GM12873 (cell line): ENCODE measurements at regions not wholly inside any gene's neighbourhood (a gene's known extent, or its start where the extent isn't known, plus 50 kb on each side); places are given as distances from the start of the nearest gene placed in this dataset.

Experiments
- CTCF ChIP-seq: IDR thresholded peaks from 2 replicates; pipeline ENCODE4 v1.5.1; 2012; ENCODE audit warnings: low read depth, mild to moderate bottlenecking, moderate library complexity, low read length, control low read depth; ENCODE audit not compliant: insufficient read depth; ENCODE audit errors: missing control alignments

GRCh38 chr2:52347292-52347691, 1315.4 kb upstream of the NRXN1 start:
- no peak for TF ChIP-seq CTCF

GRCh38 chr2:52345676-52346075, 1313.7 kb upstream of the NRXN1 start:
- TF ChIP-seq CTCF, result no peak

- no peak for TF ChIP-seq CTCF
These were observed 1313.2 kb upstream of the NRXN1 start for GRCh38 chr2:52345082-52345481.

GRCh38 chr2:52343706-52344266, 1311.9 kb upstream of the NRXN1 start:
- no peak for TF ChIP-seq CTCF

GRCh38 chr2:52343010-52343409, 1311.1 kb upstream of the NRXN1 start:
- no peak for TF ChIP-seq CTCF

GRCh38 chr2:52342458-52342857, 1310.5 kb upstream of the NRXN1 start:
- TF ChIP-seq CTCF, result no peak

GRCh38 chr2:52341732-52342131, 1309.8 kb upstream of the NRXN1 start:
- TF ChIP-seq CTCF, result no peak
